Stomach (tissue), 8 donors: ENCODE measurements at regions not wholly inside any gene's neighbourhood (a gene's known extent, or its start where the extent isn't known, plus 50 kb on each side); places are given as distances from the start of the nearest gene placed in this dataset.

Experiments used
- DNase-seq, 2 donors: peaks; one replicate each; pipeline versions ENCODE4 v3.0.0 to v3.0.0-alpha.2; 2013 to 2019
- H3K27ac ChIP-seq, 5 donors: fragments of 200-600 bp in 4 of 5; sonication (generic) in 4 of 5; one replicate each; pipeline ENCODE4 v1.5.1; 2013 to 2019; ENCODE audit warnings: mild to moderate bottlenecking in 1 of 5, moderate library complexity in 1 of 5
- H3K27me3 ChIP-seq, 3 donors: fragments of 200-600 bp; sonication (generic); one replicate each; pipeline ENCODE4 v1.5.1; 2017 to 2019; ENCODE audit warnings: mixed run types in 1 of 3
- H3K36me3 ChIP-seq, 4 donors: fragments of 200-600 bp; sonication (generic); 1 replicate in 3 of 4; 2 replicates in 1 of 4; pipeline ENCODE4 v1.5.1; 2016 to 2019
- H3K4me1 ChIP-seq, 4 donors: fragments of 200-600 bp; sonication (generic); one replicate each; pipeline ENCODE4 v1.5.1; 2016 to 2019
- H3K4me3 ChIP-seq, 4 donors: fragments of 200-600 bp; sonication (generic) in 3 of 4; one replicate each; pipeline ENCODE4 v1.5.1; 2016 to 2019; ENCODE audit warnings: mild to moderate bottlenecking in 1 of 4
- H3K9me3 ChIP-seq, 4 donors: fragments of 200-600 bp; sonication (generic); one replicate each; pipeline ENCODE4 v1.5.1; 2016 to 2019
- EP300 ChIP-seq: sonication (generic); formaldehyde crosslinking; IDR thresholded peaks from one replicate; pipeline ENCODE4 v1.6.1; 2017; ENCODE audit warnings: antibody characterized with exemption
- POLR2A ChIP-seq, 4 donors: fragments of 450-650 bp; IDR thresholded peaks; one replicate each; pipeline ENCODE4 v1.6.1; 2016; ENCODE audit warnings: antibody characterized with exemption in 4 of 4, control low read depth in 2 of 4, mild to moderate bottlenecking in 1 of 4, moderate library complexity in 1 of 4
- POLR2AphosphoS5 ChIP-seq, 3 donors: sonication (generic); formaldehyde crosslinking; IDR thresholded peaks; one replicate each; pipeline ENCODE4 v1.6.1; 2016; ENCODE audit warnings: antibody characterized with exemption in 3 of 3
- WGBS, 5 donors: extraction: QIAGEN DNeasy Blood & Tissue Kit in 3 of 5; methylation state at CpG; one replicate each; pipeline versions ENCODE4 v1.1.5 to v1.1.7; 2013 to 2018; 5-methylcytosine and 5-hydroxymethylcytosine counted together
- intact Hi-C: fragments of 100-400 bp; cut with DNase I; formaldehyde crosslinking; loops from one replicate; pipeline ENCODE4 v1.15.1; 2023; ENCODE audit warnings: low total_unique reads
- TF ChIP-seq, protein P1 (sequence below), 7 experiments: fragments of 450-650 bp in 4 of 7; fragments of 200-600 bp in 3 of 7; sonication (generic) in 3 of 7; IDR thresholded peaks; one replicate each; pipeline ENCODE4 v1.5.1; 2016 to 2019; ENCODE audit warnings: antibody characterized with exemption in 7 of 7, control low read depth in 2 of 7, mild to moderate bottlenecking in 1 of 7
- donor health status: healthy with polysubstance abuse.
- donor health status: Bipolar disorder and iron deficiency.
- donor health status: healthy.

DNA sequence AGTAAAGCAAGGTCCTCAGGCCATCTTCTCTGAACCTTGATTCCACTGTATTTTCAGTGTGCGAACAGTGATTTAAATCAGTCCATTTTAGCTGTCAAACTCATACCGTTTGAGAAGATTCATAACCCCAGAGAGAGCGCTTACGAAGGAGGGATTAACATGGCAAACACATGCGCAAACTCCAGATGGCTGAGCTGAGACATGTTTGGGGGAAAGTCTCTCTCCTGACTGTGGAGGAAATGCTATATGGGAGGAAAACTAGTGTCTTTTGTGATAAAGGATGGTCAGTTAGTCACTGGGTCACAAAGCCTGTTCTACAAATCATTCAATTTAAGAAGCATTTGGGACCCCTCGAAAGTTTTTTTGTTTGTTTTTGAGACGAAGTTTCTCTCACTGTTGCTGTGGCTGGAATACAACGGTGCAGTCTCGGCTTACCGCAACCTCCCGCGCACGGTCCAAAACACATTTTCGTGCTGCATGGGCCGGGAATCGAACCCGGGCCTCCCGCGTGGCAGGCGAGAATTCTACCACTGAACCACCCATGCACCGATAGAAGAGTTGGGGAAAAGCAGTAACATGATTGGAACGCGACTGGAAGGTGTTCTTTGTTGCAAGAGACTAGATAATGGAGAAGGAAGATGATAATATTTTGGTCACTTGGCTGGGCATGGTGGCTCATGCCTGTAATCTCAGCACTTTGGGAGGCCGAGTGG is 58.4 kb upstream of the CXADR start:
- Histone ChIP-seq H3K9me3 (no peaks in the 10 kb centered on the region), H3K4me3 (no peak overlapping the region), H3K27ac (no peak overlapping the region), H3K36me3 (no peaks in the 10 kb centered on the region), H3K27me3 (no peaks in the 10 kb centered on the region), H3K4me1 (peaks cover 0 to 13% (median 3%) of the 10 kb centered on the region in 4 donors)
- intact Hi-C loops, result no loop called here
- DNase-seq, result peak in 1 of 2 donors; percentile 75
- TF ChIP-seq EP300, result no peak
- WGBS, 5 donors, result 27 to 46% (median 44%) methylated on average over 24 of the region's 24 CpGs

DNA sequence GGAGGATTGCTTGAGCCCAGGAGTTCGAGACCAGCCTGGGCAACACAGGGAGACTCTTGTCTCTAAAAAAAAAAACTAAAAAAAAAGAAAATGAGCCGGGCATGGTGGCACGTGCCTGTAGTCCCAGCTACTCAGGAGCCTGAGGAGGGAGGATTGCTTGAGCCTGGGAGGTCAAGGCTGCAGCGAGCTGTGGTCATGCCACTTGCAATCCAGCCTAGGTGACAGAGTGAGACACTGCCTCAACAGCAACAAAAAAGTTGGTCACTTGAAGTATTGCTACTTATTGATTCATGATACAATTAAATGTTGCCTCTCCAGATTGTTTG is 57.9 kb upstream of the CXADR start:
- DNase-seq, result no peak
- intact Hi-C loops, result no loop called here
- no peaks in the 10 kb centered on the region for H3K9me3 ChIP-seq
- H3K4me3 ChIP-seq, result no peak overlapping the region
- TF ChIP-seq EP300 (no peak), POLR2AphosphoS5 (IDR thresholded peaks at IDR 0.05) (no peak), POLR2A (IDR thresholded peaks at IDR 0.05) (no peak)
- TF ChIP-seq, protein P1, sequence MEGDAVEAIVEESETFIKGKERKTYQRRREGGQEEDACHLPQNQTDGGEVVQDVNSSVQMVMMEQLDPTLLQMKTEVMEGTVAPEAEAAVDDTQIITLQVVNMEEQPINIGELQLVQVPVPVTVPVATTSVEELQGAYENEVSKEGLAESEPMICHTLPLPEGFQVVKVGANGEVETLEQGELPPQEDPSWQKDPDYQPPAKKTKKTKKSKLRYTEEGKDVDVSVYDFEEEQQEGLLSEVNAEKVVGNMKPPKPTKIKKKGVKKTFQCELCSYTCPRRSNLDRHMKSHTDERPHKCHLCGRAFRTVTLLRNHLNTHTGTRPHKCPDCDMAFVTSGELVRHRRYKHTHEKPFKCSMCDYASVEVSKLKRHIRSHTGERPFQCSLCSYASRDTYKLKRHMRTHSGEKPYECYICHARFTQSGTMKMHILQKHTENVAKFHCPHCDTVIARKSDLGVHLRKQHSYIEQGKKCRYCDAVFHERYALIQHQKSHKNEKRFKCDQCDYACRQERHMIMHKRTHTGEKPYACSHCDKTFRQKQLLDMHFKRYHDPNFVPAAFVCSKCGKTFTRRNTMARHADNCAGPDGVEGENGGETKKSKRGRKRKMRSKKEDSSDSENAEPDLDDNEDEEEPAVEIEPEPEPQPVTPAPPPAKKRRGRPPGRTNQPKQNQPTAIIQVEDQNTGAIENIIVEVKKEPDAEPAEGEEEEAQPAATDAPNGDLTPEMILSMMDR (IDR thresholded peaks at IDR 0.05), result no peak
- no peaks in the 10 kb centered on the region for H3K27me3 ChIP-seq
- 58 to 76% (median 67%) methylated on average over 4 of the region's 4 CpGs for WGBS, 5 donors
- peaks cover 0 to 13% (median 3%) of the 10 kb centered on the region in 4 donors for H3K4me1 ChIP-seq
- H3K36me3 ChIP-seq, result no peaks in the 10 kb centered on the region
- no peak overlapping the region for H3K27ac ChIP-seq

DNA sequence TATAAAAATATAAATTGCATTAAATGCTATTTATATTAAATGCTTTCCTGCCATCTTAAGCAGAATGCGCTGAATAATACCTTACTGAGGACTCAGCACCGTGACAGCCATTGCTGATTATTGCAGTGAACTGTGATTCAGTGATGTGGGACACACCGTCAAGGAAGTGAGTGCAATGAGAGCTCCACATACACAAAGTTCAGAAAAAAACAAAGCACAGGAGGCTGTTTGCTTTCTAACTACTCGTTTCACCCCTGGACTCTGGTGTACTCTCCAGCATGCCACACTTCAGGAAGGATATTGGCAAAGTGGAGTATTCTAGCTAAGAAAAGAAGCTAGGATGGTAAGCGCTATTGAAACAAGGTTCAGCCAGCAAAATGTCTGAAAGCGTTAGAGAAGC is 57.4 kb upstream of the CXADR start:
- DNase-seq, result no peak
- TF ChIP-seq EP300 (no peak), POLR2AphosphoS5 (IDR thresholded peaks at IDR 0.05) (no peak), POLR2A (IDR thresholded peaks at IDR 0.05) (no peak)
- TF ChIP-seq, protein P1 (IDR thresholded peaks at IDR 0.05), result no peak
- Histone ChIP-seq H3K27ac (no peak overlapping the region), H3K9me3 (no peaks in the 10 kb centered on the region), H3K36me3 (no peaks in the 10 kb centered on the region), H3K4me1 (peaks cover 0 to 15% (median 3%) of the 10 kb centered on the region in 4 donors), H3K27me3 (no peaks in the 10 kb centered on the region), H3K4me3 (no peak overlapping the region)
- 62 to 68% (median 65%) methylated on average over 6 of the region's 6 CpGs for WGBS, 5 donors
- intact Hi-C loops, result no loop called here

DNA sequence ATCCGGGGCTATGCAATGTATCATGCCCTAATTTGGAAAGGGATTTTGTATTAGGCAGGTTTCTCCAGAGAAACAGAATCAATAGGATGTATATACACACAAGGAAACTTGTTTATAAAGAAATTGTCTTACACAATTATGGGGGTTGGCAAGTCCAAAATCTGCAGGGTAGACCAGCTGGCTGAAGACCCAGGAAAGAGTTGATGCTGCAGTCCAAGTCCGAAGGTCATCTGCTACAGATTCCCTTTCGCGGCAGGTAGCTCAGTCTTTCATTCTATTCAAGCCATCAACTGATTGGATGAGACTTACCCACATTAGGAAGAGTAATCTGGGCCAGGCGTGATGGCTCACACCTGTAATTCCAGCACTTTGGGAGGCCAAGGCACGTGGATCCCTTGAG is 54.6 kb upstream of the CXADR start:
- TF ChIP-seq POLR2A (IDR thresholded peaks at IDR 0.05) (no peak), POLR2AphosphoS5 (IDR thresholded peaks at IDR 0.05) (no peak), EP300 (no peak)
- TF ChIP-seq, protein P1 (IDR thresholded peaks at IDR 0.05), result no peak
- H3K36me3 ChIP-seq, result no peaks in the 10 kb centered on the region
- no peak overlapping the region for H3K27ac ChIP-seq
- intact Hi-C loops, result no loop called here
- no peak for DNase-seq
- H3K9me3 ChIP-seq, result no peaks in the 10 kb centered on the region
- peaks cover 4 to 21% (median 15%) of the 10 kb centered on the region in 4 donors for H3K4me1 ChIP-seq
- H3K4me3 ChIP-seq, result no peak overlapping the region
- 68 to 84% (median 78%) methylated on average over 6 of the region's 6 CpGs for WGBS, 5 donors
- H3K27me3 ChIP-seq, result no peaks in the 10 kb centered on the region

DNA sequence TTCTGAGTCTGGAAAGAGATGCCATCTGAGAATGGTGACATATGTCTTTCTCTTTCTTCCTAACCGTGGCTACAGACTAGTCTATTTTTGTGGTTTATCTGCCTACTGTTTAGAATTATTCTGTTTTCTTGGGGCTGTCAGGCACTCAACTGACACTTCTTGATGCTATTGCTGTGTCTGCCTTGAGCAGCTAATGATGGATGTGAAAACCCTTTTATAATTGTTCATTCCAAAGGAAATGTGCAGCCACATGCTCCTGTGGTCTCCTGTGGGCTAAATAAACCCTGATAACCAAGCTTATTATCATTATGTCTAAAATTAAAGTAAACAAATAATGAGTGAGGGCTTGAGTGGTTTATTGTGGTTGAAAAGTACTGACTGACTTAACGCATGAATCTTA is 52.7 kb upstream of the CXADR start:
- no peak for DNase-seq
- Histone ChIP-seq H3K4me1 (peaks cover 4 to 25% (median 15%) of the 10 kb centered on the region in 4 donors), H3K27me3 (no peaks in the 10 kb centered on the region), H3K4me3 (no peak overlapping the region), H3K27ac (no peak overlapping the region), H3K9me3 (no peaks in the 10 kb centered on the region), H3K36me3 (no peaks in the 10 kb centered on the region)
- TF ChIP-seq, protein P1 (IDR thresholded peaks at IDR 0.05), result no peak
- TF ChIP-seq EP300, result no peak
- no peak for TF ChIP-seq POLR2A (IDR thresholded peaks at IDR 0.05)
- no peak for TF ChIP-seq POLR2AphosphoS5 (IDR thresholded peaks at IDR 0.05)
- intact Hi-C loops, result no loop called here
- WGBS, 5 donors, result 25 to 42% (median 36%) methylated on average over 2 of the region's 2 CpGs
